ENCODE measurements at regions not wholly inside any gene's neighbourhood (a gene's known extent, or its start where the extent isn't known, plus 50 kb on each side); places are given as distances from the start of the nearest gene placed in this dataset.

DNA sequence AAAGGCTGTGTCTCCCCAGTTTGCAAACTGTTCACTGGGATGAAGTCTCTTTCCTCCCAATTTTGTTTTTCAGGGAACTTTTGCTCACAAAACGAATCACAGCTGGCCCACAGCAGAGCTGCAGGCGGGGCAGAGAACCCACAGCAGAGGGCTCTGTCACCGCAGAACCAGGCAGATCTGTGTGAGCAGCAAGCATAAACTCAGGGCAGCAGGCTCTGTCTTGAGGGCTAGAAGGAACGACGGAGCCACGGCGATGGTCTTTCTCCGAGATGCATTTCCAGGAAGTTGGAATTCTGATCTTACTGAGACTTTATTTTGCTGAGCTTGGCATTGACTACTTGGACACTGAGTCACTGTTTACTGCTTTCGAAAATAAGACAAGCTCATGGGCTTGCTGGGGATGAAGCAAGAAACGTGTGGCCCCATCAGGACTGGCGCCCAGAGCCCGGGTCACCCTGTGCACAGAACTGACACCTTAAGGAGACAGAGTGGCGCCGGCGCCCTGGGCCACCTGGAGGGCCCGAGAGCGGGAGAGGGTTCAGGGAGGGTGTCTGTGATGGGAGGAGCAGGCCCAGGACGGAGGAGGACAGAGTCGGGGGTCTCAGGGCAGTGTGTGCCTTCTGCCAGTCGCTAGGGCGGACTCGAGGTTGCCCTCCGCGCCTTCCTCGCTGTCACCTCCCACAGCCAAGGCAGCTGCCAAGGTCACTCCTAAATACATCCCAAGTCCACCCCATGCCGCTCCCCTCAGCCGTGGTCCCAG is 106.3 kb upstream of the NXT1 start:
- Mint-ChIP-seq H3K4me3 (ENCODE audit: unreplicated experiment) (no peak overlapping the region), H3K36me3 (ENCODE audit: unreplicated experiment) (no peaks in the 10 kb centered on the region), H3K4me1 (ENCODE audit: low read depth, unreplicated experiment) (no peaks in the 10 kb centered on the region), H3K27ac (ENCODE audit: unreplicated experiment) (no peak overlapping the region), H3K27me3 (ENCODE audit: unreplicated experiment) (peaks cover 3% of the 10 kb centered on the region), H3K9me3 (ENCODE audit: unreplicated experiment) (peaks cover 4% of the 10 kb centered on the region)
- no peak for DNase-seq
- TF ChIP-seq, protein P1, sequence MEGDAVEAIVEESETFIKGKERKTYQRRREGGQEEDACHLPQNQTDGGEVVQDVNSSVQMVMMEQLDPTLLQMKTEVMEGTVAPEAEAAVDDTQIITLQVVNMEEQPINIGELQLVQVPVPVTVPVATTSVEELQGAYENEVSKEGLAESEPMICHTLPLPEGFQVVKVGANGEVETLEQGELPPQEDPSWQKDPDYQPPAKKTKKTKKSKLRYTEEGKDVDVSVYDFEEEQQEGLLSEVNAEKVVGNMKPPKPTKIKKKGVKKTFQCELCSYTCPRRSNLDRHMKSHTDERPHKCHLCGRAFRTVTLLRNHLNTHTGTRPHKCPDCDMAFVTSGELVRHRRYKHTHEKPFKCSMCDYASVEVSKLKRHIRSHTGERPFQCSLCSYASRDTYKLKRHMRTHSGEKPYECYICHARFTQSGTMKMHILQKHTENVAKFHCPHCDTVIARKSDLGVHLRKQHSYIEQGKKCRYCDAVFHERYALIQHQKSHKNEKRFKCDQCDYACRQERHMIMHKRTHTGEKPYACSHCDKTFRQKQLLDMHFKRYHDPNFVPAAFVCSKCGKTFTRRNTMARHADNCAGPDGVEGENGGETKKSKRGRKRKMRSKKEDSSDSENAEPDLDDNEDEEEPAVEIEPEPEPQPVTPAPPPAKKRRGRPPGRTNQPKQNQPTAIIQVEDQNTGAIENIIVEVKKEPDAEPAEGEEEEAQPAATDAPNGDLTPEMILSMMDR (IDR thresholded peaks at IDR 0.05; ENCODE audit: partially characterized antibody, unreplicated experiment): no peak

DNA sequence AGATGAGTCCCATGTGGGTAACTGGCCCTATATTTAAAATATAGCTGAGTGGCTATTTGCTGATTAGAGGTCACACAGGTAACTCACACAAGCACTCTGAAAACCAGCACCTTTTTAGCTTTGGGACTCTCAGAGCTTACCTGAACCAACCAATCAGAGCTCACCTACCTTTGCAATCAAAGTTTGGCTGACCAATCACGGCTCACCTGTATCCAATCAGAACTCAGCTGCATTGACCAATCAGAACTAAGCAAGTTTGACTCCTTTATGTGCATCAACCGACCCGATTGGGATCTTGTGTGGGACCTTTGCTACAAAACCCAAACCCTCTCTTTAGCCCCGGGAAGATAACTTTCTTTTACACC is 106.8 kb upstream of the NXT1 start:
- H3K27me3 Mint-ChIP-seq (ENCODE audit: unreplicated experiment): peaks cover 3% of the 10 kb centered on the region
- no peaks in the 10 kb centered on the region for H3K4me1 Mint-ChIP-seq (ENCODE audit: low read depth, unreplicated experiment)
- no peak overlapping the region for H3K4me3 Mint-ChIP-seq (ENCODE audit: unreplicated experiment)
- DNase-seq: no peak
- peaks cover 4% of the 10 kb centered on the region for H3K9me3 Mint-ChIP-seq (ENCODE audit: unreplicated experiment)
- TF ChIP-seq, protein P1 (IDR thresholded peaks at IDR 0.05; ENCODE audit: partially characterized antibody, unreplicated experiment): no peak
- no peaks in the 10 kb centered on the region for H3K36me3 Mint-ChIP-seq (ENCODE audit: unreplicated experiment)
- no peak overlapping the region for H3K27ac Mint-ChIP-seq (ENCODE audit: unreplicated experiment)

DNA sequence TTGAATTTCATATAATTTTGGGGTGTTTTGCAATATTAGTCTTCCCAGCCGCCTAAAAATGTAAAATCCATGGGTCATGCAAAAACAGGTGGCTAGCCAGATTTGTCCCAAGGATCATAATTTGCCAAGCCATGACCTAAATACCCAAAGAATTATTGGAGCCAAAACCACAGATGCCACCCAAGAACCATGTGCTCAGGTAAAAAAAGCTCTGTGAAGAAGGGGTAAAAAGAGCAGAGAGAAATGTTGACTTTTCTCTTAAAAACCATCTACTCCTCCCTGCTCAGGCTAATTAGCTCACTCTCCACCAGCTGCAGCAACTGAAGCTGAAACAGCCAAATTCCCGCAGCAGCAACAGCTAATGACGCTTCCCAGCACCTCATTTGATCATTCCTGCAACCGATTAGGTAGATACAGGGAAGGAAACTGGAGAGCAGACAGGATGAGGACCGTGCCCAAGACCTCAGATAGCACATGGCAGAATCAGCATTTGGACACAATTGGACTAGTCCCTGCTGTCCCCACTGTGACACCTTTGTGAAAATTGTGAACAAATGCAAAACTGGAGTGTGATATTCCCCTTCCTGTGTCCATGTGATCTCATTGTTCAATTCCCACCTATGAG is 107.9 kb upstream of the NXT1 start:
- no peaks in the 10 kb centered on the region for H3K4me1 Mint-ChIP-seq (ENCODE audit: low read depth, unreplicated experiment)
- H3K36me3 Mint-ChIP-seq (ENCODE audit: unreplicated experiment): no peaks in the 10 kb centered on the region
- peaks cover 3% of the 10 kb centered on the region for H3K27me3 Mint-ChIP-seq (ENCODE audit: unreplicated experiment)
- H3K27ac Mint-ChIP-seq (ENCODE audit: unreplicated experiment): no peak overlapping the region
- DNase-seq: no peak
- peaks cover 9% of the 10 kb centered on the region for H3K9me3 Mint-ChIP-seq (ENCODE audit: unreplicated experiment)
- TF ChIP-seq, protein P1 (IDR thresholded peaks at IDR 0.05; ENCODE audit: partially characterized antibody, unreplicated experiment): no peak
- no peak overlapping the region for H3K4me3 Mint-ChIP-seq (ENCODE audit: unreplicated experiment)

DNA sequence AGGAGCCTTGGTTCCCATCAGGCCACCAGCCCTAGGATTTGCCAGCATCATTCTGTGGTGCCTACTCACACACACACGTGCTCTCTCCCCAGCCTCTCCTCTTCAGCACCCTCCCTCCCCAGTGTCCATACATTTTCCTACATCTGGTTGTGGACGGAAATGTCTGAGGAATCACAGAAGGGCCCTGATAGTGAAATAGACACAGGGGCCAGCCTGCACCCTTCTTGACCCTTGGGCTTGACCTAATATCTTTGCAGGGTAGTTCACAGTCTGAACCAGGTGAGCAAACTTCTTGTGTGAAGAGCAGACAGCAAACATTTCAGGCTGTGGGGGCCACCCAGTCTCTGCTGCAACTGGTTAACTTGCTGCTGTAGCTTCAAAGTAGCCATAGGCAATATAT is 108.5 kb upstream of the NXT1 start:
- H3K9me3 Mint-ChIP-seq (ENCODE audit: unreplicated experiment): peaks cover 9% of the 10 kb centered on the region
- peaks cover 3% of the 10 kb centered on the region for H3K27me3 Mint-ChIP-seq (ENCODE audit: unreplicated experiment)
- no peaks in the 10 kb centered on the region for H3K36me3 Mint-ChIP-seq (ENCODE audit: unreplicated experiment)
- TF ChIP-seq, protein P1 (IDR thresholded peaks at IDR 0.05; ENCODE audit: partially characterized antibody, unreplicated experiment): no peak
- DNase-seq: no peak
- H3K27ac Mint-ChIP-seq (ENCODE audit: unreplicated experiment): no peak overlapping the region
- no peak overlapping the region for H3K4me3 Mint-ChIP-seq (ENCODE audit: unreplicated experiment)
- no peaks in the 10 kb centered on the region for H3K4me1 Mint-ChIP-seq (ENCODE audit: low read depth, unreplicated experiment)

DNA sequence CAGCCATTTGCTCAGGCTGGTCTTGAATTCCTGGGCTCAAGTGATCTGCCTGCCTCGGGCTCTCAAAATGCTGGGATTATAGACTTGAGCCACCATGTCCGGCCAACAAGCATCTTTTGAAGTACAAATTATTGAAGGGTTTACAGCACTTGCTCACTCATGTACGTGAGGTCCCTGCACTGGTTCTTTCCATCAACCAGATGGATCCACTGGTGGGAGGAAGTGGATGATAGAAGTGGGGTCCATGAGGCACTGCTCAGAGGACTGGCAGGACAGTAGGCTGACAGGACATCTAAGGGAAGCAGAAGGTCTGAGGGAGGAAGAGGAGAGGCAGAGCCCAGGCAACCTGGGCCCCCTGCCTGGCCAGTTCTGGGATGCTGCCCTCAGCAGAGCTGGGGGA is 109.2 kb upstream of the NXT1 start:
- Mint-ChIP-seq H3K4me1 (ENCODE audit: low read depth, unreplicated experiment) (no peaks in the 10 kb centered on the region), H3K36me3 (ENCODE audit: unreplicated experiment) (no peaks in the 10 kb centered on the region), H3K4me3 (ENCODE audit: unreplicated experiment) (no peak overlapping the region), H3K9me3 (ENCODE audit: unreplicated experiment) (peaks cover 9% of the 10 kb centered on the region), H3K27ac (ENCODE audit: unreplicated experiment) (no peak overlapping the region), H3K27me3 (ENCODE audit: unreplicated experiment) (no peaks in the 10 kb centered on the region)
- TF ChIP-seq, protein P1 (IDR thresholded peaks at IDR 0.05; ENCODE audit: partially characterized antibody, unreplicated experiment): no peak
- no peak for DNase-seq

Data from glutamatergic neuron (in vitro differentiated cells).